ENCODE measurements at regions not wholly inside any gene's neighbourhood (a gene's known extent, or its start where the extent isn't known, plus 50 kb on each side); places are given as distances from the start of the nearest gene placed in this dataset.
A peak's percentile ranks its signal among the peaks of the same experiment; 100 is the strongest.
"Not testable (repeated sequence)": the region's sequence is repeated elsewhere in the genome, so short reads cannot be mapped to it uniquely, and the experiment has no call there.

DNA sequence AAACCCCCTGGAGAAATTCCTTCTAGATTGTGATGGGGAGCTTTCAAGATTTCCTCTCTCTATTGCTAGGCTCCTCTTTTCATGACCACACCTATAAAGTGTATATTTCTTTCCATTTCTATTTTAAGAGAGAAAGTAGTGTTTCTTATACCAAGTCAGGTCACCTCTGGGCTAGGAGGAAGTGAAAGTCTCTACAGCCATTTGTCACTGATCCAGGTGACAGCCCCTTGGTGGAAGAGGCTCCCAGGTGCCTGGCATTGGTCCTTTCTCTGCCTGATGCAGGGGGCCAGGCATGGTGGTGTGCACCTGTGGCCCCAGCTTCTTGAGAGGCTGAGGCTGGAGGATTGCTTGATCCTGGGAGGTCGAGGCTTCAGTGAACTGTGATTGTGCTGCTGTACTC is 64.7 kb downstream of the DHCR7 start:
- peak in 1 of 2 donors; percentile 21 for DNase-seq

DNA sequence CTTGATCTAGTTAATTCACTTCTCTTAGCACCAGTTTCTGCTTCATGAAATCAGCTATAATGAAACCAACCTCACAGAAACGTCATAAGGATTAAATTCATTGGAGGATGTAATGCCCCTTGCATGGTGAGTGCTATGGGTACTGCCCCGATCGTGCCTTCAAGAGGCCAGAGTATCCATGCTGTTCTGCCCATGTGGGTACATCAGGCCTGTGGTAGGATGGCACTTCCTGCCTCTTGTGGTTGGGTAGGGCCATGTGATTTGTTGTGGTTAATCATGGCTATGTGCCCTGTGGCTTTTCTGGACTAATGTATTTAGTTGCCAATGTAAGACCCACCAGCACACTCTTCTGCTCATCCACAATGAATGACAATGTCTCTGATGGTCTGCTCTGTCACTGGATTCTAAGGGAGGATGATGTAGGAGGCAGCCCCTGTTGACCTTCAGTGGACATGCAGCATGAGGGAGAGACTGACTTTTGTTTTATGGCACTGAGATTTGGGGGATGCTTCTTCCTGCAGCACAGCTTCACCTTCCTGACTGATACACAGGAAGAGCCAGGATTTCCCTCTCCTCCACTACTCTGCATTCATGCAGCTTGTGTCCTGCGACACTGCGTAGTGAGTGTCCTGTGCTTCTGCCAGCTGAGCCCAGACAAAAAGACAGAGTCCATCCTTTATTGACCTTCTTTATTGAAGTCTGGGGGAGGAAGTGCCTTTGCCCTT is 66.2 kb downstream of the DHCR7 start:
- peak in 1 of 2 donors; percentile 18 for DNase-seq

DNA sequence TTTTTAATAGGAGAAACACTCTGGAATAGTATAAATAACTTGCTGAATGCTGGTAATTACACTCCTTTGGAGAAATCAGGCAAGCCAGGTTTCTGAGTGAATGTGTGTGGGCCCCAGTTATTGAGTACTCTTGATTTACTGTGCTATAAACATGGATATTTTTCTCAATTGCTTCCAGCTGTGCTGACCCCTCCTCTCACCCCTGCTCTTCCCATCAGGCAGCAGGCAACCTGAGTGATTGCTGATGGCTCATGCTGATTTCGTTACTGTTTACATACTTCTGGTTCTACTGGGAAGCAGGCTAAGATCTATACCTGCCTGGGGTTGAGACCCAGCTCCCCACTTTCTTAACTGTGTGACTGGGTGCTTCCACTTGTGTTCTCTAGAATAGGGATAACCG is 68.5 kb downstream of the DHCR7 start:
- no peak for DNase-seq

DNA sequence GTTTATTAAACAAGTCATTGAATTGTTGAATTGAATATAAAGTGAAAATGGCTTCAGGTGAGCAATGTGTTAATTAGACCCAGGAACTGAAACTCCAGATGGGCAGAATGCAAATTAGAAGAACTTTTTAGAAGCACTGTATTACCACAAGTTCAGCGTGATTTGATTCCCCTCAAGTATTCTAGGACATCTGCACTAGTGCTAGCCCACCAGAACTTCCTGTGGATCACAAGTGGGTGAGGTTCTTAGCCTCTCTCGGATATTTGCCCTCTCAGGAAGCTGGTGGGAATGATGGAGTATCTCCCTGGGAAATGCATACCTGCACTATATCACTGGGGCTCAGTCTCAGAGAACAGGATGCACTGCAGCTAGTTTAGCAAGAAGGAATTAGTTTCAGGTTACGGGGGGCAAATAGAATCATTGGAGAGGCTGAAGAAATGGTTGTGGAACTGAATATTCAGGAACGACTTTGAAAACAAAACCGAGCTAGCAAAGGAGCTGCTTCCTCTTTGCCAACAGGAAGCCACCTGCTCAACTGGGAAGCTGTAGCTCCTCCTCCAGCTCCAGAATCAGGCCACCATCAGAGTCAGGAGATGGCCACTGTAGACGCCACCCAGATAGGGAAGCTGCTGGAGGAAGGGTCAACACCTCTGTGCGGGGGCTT is 74.3 kb downstream of the DHCR7 start:
- no peak for DNase-seq

DNA sequence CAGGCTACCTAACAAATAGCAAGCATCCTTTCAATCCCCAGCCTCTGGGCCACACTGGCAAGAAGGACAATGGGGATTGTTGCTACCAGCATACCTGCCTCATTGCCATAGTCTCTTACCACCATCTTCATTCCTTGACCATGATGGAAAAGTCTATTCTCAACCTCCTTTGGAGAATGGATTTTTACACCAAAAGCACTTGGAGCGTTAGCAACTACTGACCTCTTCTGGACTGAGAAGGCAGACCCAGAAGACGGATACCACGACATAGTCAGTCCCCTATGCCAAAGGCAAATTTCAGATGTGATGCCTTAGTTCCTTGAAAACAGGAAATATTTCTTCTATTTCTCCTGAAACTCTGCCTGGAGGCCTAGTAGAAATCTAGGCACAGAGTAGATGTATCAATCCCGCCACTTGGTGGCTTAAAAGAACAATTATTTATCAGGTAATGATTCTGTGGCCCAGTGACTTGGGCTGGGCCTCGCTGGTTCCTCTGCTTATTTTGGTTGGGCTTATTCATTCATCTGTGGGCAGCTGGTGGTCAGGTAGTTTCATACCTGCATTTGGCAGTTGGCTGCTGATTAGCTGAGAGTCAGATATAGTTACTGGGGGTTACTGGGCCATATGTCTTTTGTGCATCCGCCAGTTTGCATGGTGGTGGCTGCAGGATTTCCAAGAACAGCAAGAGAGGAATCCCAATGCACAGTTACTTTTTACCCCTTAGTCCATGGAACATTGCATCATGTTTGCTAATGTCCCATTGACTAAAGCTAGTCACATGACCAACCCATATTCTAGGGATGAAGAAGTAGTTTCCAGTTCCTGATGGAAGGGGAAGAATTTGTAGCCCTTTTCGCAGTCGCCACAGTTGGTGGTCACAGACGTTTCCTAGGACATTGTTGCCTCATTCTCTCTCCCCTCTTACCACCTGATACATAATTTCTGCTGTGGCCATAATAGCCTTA is 75.2 kb downstream of the DHCR7 start:
- no peak for DNase-seq

DNA sequence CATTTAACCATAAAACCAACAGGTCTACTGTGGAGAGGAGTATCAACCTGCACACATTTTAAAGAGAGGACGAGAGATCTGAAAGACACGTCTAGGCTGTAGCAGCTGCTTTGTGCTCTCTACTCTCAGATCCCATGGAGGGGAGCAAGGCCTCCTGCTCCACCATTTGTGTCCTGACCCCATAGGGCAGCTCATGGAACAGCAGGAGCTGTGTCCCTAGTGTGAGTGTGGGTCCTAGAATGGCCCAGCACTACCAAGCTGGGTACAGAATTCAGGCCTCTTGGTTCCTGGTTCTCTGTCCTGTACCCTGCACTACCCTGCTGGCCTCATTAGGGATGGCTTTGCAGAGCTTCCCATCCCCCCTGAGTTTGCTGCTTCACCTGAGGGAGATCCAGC is 76.5 kb downstream of the DHCR7 start:
- no peak for DNase-seq

DNA sequence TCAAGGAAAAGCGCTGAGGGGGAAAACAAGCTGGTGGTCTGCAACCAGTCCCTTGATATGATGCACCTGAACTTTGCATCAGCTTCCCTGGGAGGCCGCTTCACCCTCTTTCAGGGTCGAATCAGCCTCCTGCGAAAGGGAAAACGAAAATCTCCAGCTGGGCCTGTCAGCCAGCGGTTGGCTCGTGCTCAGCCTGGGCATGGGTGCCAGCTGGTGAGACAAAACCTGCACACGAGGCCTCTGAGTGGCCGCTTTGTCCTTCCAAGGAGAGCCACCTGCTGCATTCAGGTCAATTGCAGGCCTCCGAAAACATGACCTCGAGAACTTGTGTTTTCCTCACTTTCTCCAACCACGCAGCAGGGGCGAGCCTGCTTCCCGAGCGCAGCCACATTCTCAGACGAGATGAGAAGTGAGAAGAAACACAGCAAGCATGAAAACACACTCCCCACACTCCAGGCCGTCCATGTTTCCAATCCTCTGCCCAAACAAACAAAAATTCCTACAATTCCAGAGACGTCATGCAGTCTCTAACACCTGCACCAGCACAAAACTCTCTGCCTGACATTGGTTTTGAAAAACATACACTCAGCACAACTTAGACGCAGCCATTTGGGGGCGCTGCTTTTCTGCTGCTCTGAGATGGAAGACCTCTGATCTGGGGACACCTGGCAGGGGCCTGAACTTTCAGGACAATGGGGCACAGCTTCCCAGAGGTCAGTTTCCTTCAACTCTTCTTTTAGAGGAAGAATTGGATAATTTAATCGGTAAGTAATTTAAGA is 77.1 kb downstream of the DHCR7 start:
- DNase-seq: no peak

DNA sequence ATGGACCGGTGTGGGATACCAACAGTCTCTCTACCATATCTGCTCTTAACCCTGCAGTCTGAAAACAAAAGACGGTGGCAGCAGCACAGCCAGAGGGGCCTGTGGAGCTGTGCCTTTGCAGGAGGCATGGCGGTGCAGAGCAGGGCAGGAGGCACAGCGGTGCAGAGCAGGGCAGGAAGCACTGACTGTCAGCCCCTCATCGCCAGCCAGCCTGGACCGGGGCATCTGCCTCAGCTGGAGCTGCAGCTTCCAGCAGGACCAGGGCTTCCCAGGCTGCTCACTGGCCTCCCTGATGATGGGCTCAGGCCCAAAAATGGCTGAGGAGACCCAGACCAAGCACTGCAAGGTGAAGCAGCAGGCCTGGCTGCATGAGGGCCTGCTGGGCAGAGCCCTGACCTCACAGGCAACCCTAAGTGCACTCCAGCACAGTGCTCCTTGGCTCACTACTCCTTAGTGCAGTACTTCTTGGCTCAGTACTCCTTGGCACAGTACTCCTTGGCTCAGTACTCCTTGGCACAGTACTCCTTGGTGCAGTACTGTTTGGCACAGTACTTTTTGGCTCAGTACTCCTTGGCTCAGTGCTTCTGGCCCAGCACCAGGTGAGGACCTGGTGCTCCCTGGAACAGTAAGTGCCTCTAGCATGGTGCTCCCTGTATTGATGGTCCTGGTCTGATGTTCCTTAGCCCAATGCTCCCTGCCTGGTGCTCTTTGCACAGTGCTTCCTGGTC is 78.0 kb downstream of the DHCR7 start:
- no peak for DNase-seq

DNA sequence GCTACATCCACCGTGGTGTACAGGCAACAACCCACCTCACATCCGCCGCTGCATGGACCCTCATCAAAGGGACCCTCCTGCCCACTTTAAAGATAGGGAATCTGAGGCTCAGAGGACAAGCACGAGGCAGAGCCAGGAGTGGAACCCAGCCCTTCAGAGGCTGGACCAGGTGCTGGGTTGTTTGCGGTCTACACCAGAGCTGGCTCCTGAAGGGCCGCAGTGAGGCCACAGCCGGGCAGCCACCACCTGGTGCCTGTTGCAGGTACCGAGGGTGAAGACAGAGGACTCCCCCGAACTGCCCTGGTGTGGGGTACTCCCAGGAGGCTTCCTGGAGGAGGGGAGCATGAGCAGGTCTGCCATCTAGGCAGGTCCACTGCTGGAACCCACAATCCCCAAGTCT is 78.8 kb downstream of the DHCR7 start:
- DNase-seq: no peak

DNA sequence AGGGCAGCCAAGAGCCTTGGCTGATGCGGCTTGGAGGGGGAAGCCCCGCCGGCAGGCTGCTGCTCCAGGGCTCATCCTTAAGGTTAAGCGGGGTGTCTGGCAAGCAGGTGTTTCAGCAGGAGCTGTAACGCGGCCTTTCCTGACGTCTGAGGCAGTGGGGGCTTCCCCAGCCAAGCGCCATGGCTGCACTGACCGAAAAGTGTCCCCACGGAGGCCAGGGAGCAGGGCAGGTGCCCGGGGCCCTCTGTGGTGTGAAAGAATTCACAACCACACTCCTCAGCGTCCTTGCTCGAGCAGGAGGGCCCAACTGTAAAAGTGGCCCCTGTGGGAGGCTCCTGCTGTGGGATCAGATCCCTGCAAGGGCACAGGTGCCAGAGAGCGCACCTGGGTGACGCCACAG is 79.2 kb downstream of the DHCR7 start:
- no peak for DNase-seq

DNA sequence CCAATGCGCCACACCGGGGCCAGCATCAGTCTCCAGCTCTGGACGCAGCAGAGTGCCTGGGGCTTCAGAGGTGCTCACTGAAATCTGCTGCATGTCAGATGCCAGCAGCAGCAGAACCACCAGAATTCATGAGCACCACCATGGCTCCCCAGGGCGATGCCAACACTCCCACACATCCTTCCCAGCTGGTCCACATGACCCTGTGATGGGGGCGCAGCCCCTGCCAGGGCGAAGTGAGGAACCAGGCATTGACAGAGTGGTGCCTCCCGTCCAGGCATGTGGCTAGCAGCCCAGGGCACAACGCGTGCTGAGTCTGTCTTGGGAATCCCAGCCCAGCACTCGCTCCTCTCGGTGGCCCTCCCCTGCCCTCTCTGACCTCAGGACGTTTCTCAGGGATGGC is 80.4 kb downstream of the DHCR7 start:
- no peak for DNase-seq

DNA sequence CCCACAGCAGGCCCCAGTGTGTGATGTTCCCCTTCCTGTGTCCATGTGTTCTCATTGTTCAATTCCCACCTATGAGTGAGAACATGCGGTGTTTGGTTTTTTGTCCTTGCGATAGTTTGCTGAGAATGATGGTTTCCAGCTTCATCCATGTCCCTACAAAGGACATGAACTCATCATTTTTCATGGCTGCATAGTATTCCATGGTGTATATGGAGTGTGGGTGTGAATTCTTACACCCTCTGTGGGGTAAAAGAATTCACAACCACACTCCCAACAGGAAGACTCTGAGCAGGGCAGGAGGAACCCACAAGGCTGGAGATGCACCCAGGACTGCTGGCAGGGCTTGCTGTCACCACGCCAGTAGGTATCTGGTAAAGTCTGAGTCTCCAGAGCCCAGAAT is 80.9 kb downstream of the DHCR7 start:
- not testable (repeated sequence) for DNase-seq

DNA sequence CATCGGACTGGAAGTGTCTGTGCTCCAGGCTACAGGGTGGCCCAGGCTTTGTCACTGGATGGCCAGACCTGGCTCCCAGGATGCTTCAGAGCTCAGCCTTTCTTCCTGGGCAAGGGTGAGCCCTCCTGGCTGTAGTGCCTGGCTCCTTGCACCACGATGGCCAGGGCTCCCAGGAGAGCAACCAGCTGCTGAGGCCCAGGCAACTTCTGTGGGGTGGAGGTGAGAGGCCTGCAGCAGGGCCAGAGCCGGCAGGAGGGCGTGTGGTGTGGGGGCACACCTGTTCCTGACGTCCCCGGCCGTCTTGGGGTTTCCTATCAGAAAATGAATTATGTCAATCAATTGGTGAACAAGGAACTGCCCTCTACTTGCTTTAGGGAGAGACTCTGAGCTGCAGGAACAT is 82.1 kb downstream of the DHCR7 start:
- DNase-seq: no peak

DNA sequence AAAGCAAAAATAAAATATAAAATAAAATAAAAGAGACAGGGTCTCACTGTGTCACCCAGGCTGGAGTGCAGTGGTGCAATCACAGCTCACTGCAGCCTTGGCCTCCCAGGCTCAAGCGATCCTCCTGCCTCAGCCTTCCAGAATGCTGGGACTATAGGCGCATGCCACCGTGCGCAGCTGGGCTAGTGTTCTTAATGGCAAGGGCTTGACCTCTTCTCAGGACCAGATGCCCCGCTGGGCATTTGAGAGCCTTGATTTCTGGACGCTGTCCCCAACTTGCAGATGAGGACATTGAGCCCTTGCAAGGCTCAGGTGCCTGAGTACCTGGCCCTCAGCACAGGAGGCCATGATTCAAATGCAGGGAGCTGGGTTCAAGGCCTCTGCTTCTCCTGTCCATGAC is 82.6 kb downstream of the DHCR7 start:
- DNase-seq: no peak

DNA sequence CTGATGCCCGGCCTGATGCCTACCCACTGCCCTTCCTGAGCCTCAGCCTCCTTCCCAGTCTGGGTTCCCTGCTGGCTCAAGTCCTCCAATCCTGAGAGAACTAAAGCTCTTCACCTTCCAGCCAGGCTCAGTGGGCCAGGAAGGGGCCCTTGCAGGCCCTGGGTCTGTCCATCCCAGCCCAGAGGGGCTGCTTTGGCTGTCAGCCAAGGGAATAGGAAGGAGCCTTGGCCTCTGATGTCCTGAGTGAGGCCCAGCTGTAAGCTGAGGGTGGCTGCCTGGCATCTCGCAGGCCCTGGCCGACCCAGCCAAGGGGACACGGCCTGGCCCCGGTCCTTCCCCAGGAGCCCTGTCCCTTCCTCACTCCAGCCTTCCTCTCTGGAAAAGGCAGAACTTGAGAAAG is 83.4 kb downstream of the DHCR7 start:
- no peak for DNase-seq

DNA sequence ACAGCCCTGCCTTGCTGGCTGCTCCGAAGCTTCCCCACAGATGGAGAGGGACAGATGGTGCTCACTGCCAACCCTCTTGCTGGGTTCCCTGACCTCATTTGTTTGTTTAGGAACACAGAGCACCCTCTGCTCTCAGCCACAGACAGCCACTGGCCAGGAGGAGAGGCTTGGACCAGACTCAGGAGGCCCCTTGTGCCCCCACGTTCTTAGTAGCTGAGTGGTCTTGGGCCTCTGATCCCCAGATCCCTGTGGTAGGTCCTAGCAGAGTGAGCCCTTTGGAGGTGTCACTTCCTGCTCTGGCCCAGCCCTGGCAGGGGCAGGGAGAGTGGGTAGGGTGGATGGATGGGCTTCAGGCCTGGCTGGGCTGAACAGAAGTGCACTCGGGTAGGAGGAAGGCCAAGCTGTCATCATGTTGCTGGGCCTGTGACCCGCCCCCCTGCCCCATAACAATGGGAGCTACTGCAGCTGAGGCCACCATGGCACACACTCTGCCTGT is 84.0 kb downstream of the DHCR7 start:
- no peak for DNase-seq

DNA sequence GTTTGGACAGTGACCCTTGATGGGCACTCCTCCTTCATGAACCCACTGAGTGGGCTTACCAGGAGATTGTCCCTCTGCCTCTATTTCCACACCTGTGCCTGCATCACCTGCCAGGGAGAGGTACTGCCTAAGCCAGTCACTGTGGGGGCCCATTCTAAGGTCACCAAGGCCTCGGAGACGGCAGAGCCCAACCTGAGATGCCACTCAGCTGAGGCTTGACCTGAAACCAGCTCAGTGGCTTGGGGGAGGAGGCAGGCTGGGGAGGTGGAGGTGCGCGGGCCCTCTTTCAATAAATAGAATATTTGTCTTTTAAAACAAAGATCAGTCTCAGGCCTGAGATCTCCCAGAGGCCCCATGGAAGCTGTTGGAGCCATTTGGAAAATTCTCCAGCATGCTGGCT is 84.5 kb downstream of the DHCR7 start:
- DNase-seq: no peak

DNA sequence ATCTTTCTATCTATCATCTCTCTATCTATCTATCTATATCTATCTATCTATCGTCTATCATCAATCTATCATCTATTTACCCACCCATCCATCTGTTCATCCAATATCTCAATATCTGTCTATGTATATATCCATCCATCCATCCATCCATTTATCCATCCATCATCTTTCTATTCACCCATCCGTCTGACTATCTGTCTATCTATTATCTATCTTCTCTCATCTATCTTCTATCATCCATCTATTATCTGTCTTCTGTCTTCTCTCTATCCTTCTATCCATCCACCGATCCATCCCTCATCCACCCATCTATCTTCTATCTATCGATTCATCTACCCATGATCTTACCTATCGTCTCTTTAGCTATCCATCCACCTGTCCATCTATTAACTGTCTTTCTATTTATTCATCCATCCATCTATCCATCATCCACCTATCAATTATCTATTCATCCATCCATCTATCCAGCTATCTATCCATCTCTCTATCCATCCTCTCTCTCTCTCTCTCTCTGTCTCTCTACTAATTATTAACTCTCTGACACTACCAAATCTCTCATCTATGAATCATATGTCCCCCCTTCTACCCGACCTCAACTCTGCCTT is 89.1 kb downstream of the DHCR7 start:
- no peak for DNase-seq

DNA sequence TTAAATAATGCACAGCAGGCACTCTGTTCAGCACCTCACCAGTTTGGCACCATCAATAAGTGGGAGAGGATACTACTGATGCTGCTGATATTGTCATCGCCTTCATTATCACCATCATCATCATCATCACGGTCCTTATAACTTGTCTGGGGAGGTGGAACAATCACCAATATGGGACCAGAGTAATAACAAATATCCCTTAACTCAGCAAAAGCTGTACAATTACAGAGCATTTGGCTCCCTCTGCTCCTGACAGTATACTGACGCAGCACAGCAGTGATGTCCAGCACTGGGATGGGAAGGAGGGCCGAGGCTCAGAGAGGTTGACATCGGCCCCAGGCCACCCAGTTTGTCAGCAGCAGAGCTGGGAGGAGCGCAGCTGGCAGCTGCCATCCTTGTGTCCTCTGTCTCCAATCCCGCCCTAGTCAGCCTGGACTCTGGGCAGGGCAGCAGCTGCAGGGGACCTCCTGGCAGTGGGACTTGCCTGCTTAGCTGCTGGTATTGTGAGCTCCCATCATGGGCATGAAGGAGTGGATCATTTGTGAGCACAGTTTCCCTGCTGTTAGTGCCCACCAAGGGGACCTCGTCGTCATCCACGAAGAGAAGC is 90.0 kb downstream of the DHCR7 start:
- no peak for DNase-seq

DNA sequence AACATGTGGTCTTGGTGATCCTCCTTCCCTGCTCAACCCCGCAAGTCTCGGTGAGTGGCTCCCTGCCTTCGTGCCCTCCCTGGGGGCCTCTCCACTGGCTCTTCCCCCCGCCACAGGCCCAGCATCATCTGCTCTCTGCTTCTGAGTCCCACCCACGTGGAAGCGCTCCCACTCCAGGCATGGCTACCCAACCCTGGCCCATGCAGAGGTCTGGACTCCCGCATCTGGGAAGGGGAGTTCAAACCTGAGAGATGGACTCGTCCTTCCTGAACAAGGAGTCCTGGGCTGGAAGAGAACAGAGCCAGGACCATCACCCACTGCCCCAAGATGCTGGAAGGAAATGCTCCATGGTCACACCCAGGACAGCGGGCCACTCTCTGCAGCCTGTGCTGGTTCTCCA is 90.8 kb downstream of the DHCR7 start:
- DNase-seq: no peak

DNA sequence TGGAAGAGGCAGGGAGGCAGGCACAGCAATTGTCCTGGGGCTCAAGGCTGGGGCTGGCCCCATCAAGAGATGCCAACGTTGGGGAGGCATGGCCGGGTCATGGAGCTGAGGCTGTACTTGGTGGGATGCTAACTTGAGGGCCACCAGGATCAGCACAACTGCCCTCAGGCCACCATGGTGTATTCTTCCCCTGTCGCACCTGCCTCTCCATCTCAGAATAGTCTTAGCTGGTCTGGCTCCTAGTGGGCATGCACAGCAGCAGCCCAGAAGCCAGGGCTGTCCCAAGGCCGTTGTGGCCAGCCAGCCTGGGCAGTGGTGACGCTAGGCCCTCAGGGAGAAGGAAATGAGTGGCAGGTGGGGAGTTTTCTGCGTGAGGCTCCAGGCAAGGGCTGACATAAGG is 91.3 kb downstream of the DHCR7 start:
- no peak for DNase-seq
